Uterus (tissue), 3 donors: ENCODE measurements at regions not wholly inside any gene's neighbourhood (a gene's known extent, or its start where the extent isn't known, plus 50 kb on each side); places are given as distances from the start of the nearest gene placed in this dataset.

Experiments
- DNase-seq, 2 donors: peaks; one replicate each; pipeline ENCODE4 v3.0.0-alpha.2; 2019 to 2020
- H3K27ac ChIP-seq, 2 donors: fragments of 200-600 bp; sonication (generic); 1 replicate in 1 of 2; 2 replicates in 1 of 2; pipeline ENCODE4 v1.5.1; 2016 to 2018
- H3K27me3 ChIP-seq, 2 donors: fragments of 200-600 bp; sonication (generic); one replicate each; pipeline ENCODE4 v1.5.1; 2018 to 2019; ENCODE audit warnings: control low read depth in 1 of 2
- H3K36me3 ChIP-seq, 2 donors: fragments of 200-600 bp; sonication (generic); one replicate each; pipeline ENCODE4 v1.5.1; 2019; ENCODE audit warnings: control low read depth in 1 of 2
- H3K4me1 ChIP-seq, 2 donors: fragments of 200-600 bp; sonication (generic); one replicate each; pipeline ENCODE4 v1.5.1; 2018 to 2019; ENCODE audit warnings: control low read depth in 1 of 2
- H3K4me3 ChIP-seq, 2 donors: fragments of 200-600 bp; sonication (generic); 1 replicate in 1 of 2; 2 replicates in 1 of 2; pipeline ENCODE4 v1.5.1; 2018 to 2019; ENCODE audit warnings: mild to moderate bottlenecking in 1 of 2
- H3K9me3 ChIP-seq, 2 donors: fragments of 200-600 bp; sonication (generic); one replicate each; pipeline ENCODE4 v1.5.1; 2019; ENCODE audit warnings: control low read depth in 1 of 2
- POLR2A ChIP-seq, 2 donors: fragments of 450-650 bp; IDR thresholded peaks; one replicate each; pipeline ENCODE4 v1.6.1; 2016; ENCODE audit warnings: antibody characterized with exemption in 2 of 2, mild to moderate bottlenecking in 1 of 2, moderate library complexity in 1 of 2
- intact Hi-C: fragments of 100-400 bp; cut with DNase I; formaldehyde crosslinking; loops from one replicate; pipeline ENCODE4 v1.15.1; 2023; ENCODE audit warnings: low total_unique reads
- TF ChIP-seq, protein P1 (sequence below), 4 experiments: fragments of 200-600 bp in 2 of 4; fragments of 450-650 bp in 2 of 4; sonication (generic) in 2 of 4; IDR thresholded peaks; one replicate each; pipeline ENCODE4 v1.5.1; 2016 to 2019; ENCODE audit warnings: antibody characterized with exemption in 4 of 4, mild to moderate bottlenecking in 2 of 4, moderate library complexity in 1 of 4
- donor health status: DM: yes; HTN: yes; CAD: no.

GRCh38 chr1:65668368-65668767 lies 124.3 kb upstream of the PDE4B start:
- TF ChIP-seq, protein P1, sequence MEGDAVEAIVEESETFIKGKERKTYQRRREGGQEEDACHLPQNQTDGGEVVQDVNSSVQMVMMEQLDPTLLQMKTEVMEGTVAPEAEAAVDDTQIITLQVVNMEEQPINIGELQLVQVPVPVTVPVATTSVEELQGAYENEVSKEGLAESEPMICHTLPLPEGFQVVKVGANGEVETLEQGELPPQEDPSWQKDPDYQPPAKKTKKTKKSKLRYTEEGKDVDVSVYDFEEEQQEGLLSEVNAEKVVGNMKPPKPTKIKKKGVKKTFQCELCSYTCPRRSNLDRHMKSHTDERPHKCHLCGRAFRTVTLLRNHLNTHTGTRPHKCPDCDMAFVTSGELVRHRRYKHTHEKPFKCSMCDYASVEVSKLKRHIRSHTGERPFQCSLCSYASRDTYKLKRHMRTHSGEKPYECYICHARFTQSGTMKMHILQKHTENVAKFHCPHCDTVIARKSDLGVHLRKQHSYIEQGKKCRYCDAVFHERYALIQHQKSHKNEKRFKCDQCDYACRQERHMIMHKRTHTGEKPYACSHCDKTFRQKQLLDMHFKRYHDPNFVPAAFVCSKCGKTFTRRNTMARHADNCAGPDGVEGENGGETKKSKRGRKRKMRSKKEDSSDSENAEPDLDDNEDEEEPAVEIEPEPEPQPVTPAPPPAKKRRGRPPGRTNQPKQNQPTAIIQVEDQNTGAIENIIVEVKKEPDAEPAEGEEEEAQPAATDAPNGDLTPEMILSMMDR (IDR thresholded peaks at IDR 0.05): no peak
- TF ChIP-seq POLR2A (IDR thresholded peaks at IDR 0.05): no peak
- DNase-seq: no peak
- Histone ChIP-seq H3K36me3 (no peaks in the 10 kb centered on the region), H3K9me3 (no peaks in the 10 kb centered on the region), H3K4me3 (no peak overlapping the region), H3K27ac (no peak overlapping the region), H3K27me3 (no peaks in the 10 kb centered on the region), H3K4me1 (no peaks in the 10 kb centered on the region)
- intact Hi-C loops: no loop called here

- Histone ChIP-seq H3K4me1 (no peaks in the 10 kb centered on the region), H3K36me3 (no peaks in the 10 kb centered on the region), H3K27me3 (no peaks in the 10 kb centered on the region), H3K4me3 (no peak overlapping the region), H3K27ac (no peak overlapping the region), H3K9me3 (no peaks in the 10 kb centered on the region)
- intact Hi-C loops: no loop called here
- TF ChIP-seq POLR2A (IDR thresholded peaks at IDR 0.05): no peak
- TF ChIP-seq, protein P1 (IDR thresholded peaks at IDR 0.05): no peak
- no peak for DNase-seq
These were observed 122.2 kb upstream of the PDE4B start for GRCh38 chr1:65670518-65670917.

GRCh38 chr1:65674522-65674921 lies 118.2 kb upstream of the PDE4B start:
- DNase-seq: no peak
- Histone ChIP-seq H3K4me3 (no peak overlapping the region), H3K36me3 (no peaks in the 10 kb centered on the region), H3K4me1 (no peaks in the 10 kb centered on the region), H3K27me3 (no peaks in the 10 kb centered on the region), H3K9me3 (no peaks in the 10 kb centered on the region), H3K27ac (no peak overlapping the region)
- TF ChIP-seq, protein P1 (IDR thresholded peaks at IDR 0.05): no peak
- no peak for TF ChIP-seq POLR2A (IDR thresholded peaks at IDR 0.05)
- intact Hi-C loops: no loop called here

- H3K4me3 ChIP-seq: no peak overlapping the region
- intact Hi-C loops: no loop called here
- DNase-seq: no peak
- no peaks in the 10 kb centered on the region for H3K9me3 ChIP-seq
- H3K27me3 ChIP-seq: no peaks in the 10 kb centered on the region
- TF ChIP-seq, protein P1 (IDR thresholded peaks at IDR 0.05): no peak
- no peak for TF ChIP-seq POLR2A (IDR thresholded peaks at IDR 0.05)
- H3K36me3 ChIP-seq: no peaks in the 10 kb centered on the region
- no peaks in the 10 kb centered on the region for H3K4me1 ChIP-seq
- H3K27ac ChIP-seq: no peak overlapping the region
These were observed 112.9 kb upstream of the PDE4B start for GRCh38 chr1:65679773-65680172.

GRCh38 chr1:65681096-65681495 lies 111.6 kb upstream of the PDE4B start:
- Histone ChIP-seq H3K9me3 (no peaks in the 10 kb centered on the region), H3K27me3 (no peaks in the 10 kb centered on the region), H3K27ac (no peak overlapping the region), H3K36me3 (no peaks in the 10 kb centered on the region), H3K4me3 (no peak overlapping the region), H3K4me1 (no peaks in the 10 kb centered on the region)
- intact Hi-C loops: no loop called here
- no peak for DNase-seq
- TF ChIP-seq POLR2A (IDR thresholded peaks at IDR 0.05): no peak
- TF ChIP-seq, protein P1 (IDR thresholded peaks at IDR 0.05): no peak
